ENCODE measurements at regions not wholly inside any gene's neighbourhood (a gene's known extent, or its start where the extent isn't known, plus 50 kb on each side); places are given as distances from the start of the nearest gene placed in this dataset.
"Not testable (repeated sequence)": the region's sequence is repeated elsewhere in the genome, so short reads cannot be mapped to it uniquely, and the experiment has no call there.

DNA sequence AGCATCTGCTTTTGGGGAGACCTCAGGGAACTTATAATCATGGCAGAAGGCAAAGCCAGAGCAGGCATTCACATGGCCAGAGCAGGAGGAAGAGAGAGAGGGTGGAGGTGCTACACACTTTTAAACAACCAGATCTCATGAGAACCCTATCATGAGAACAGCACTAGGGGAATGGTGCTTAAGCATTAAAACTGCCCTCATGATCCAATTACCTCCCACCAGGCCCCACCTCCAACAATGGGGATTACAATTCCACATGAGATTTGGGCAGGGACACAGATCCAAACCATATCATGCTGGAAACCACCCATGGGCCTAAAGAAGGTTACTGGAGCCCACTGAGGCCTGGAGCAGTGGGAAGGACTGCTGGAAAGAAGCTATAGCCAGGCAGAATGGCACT, 66.9 kb upstream of the CHST1 start:
- Histone ChIP-seq H3K36me3 (ENCODE audit: control insufficient read depth in 4 of 4, insufficient read depth in 3 of 4, low read depth in 1 of 4, low read length in 3 of 4) (no peaks in the 10 kb centered on the region), H3K4me1 (ENCODE audit: control insufficient read depth in 4 of 4, insufficient read depth in 4 of 4, low read length in 3 of 4) (peaks cover 0 to 11% (median 5%) of the 10 kb centered on the region in 4 donors), H3K27me3 (ENCODE audit: control insufficient read depth in 4 of 4, insufficient read depth in 4 of 4, low read length in 3 of 4) (no peaks in the 10 kb centered on the region), H3K4me3 (ENCODE audit: low read depth in 1 of 3, low read length in 3 of 3) (no peak overlapping the region), H3K27ac (ENCODE audit: low read depth in 1 of 2, low read length in 2 of 2) (no peak overlapping the region), H3K9ac (ENCODE audit: low read depth in 1 of 2, low read length in 2 of 2) (no peak overlapping the region), H3K9me3 (ENCODE audit: control insufficient read depth in 4 of 4, low read length in 3 of 4) (no peaks in the 10 kb centered on the region)
- TF ChIP-seq HNF4G (IDR thresholded peaks at IDR 0.05) = no peak
- DNase-seq (ENCODE audit: low spot score) = no peak

DNA sequence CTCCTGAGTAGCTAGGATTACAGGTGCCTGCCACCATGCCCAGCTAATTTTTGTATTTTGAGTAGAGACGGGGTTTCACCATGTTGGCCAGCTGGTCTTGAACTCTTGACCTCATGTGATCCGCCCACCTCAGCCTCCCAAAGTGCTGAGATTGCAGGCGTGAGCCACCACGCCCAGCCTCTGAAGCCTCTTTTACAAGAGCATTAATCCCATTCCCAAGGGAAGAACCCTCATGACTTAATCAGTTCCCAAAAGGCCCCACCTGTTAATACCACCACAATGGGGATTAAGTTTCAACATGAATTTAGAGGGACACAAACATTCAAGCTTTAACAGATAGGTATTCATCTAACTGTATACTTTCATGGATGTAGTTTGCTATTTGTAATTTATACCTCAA, 65.7 kb upstream of the CHST1 start:
- DNase-seq (ENCODE audit: low spot score); H3K4me3 ChIP-seq (ENCODE audit: low read depth in 1 of 3, low read length in 3 of 3): not testable (repeated sequence)
- 90% methylated on average over 4 of the region's 4 CpGs for WGBS

DNA sequence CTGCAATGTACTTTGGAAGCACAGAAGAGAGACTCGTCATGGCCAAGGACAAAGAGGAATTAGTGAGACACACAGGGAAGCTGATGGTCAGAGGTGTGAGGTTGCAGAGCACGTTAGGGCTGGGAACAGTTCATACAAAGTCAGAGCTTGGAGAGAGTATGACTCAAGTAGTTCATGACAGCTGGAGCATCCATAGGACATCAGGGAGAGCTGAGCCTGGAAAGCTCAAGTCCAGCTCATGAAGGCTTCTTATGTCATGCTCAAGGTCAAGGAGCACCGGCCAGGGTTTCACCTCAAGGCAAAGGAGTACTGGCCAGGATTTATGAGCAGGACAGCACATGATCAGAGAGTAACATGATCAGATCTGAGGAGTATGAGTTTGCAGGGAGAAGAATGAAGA, 64.6 kb upstream of the CHST1 start:
- Histone ChIP-seq H3K4me1 (ENCODE audit: control insufficient read depth in 4 of 4, insufficient read depth in 4 of 4, low read length in 3 of 4) (no peaks in the 10 kb centered on the region), H3K27ac (ENCODE audit: low read depth in 1 of 2, low read length in 2 of 2) (no peak overlapping the region), H3K9ac (ENCODE audit: low read depth in 1 of 2, low read length in 2 of 2) (no peak overlapping the region), H3K9me3 (ENCODE audit: control insufficient read depth in 4 of 4, low read length in 3 of 4) (no peaks in the 10 kb centered on the region), H3K36me3 (ENCODE audit: control insufficient read depth in 4 of 4, insufficient read depth in 3 of 4, low read depth in 1 of 4, low read length in 3 of 4) (no peaks in the 10 kb centered on the region), H3K27me3 (ENCODE audit: control insufficient read depth in 4 of 4, insufficient read depth in 4 of 4, low read length in 3 of 4) (no peaks in the 10 kb centered on the region), H3K4me3 (ENCODE audit: low read depth in 1 of 3, low read length in 3 of 3) (no peak overlapping the region)
- no peak for TF ChIP-seq HNF4A (conservative IDR thresholded peaks at IDR 0.05)
- TF ChIP-seq YY1 (IDR thresholded peaks at IDR 0.05) = no peak
- no peak for TF ChIP-seq FOXA1 (IDR thresholded peaks at IDR 0.05)
- TF ChIP-seq NR2F2 (IDR thresholded peaks at IDR 0.05) = no peak
- TF ChIP-seq, protein P1, sequence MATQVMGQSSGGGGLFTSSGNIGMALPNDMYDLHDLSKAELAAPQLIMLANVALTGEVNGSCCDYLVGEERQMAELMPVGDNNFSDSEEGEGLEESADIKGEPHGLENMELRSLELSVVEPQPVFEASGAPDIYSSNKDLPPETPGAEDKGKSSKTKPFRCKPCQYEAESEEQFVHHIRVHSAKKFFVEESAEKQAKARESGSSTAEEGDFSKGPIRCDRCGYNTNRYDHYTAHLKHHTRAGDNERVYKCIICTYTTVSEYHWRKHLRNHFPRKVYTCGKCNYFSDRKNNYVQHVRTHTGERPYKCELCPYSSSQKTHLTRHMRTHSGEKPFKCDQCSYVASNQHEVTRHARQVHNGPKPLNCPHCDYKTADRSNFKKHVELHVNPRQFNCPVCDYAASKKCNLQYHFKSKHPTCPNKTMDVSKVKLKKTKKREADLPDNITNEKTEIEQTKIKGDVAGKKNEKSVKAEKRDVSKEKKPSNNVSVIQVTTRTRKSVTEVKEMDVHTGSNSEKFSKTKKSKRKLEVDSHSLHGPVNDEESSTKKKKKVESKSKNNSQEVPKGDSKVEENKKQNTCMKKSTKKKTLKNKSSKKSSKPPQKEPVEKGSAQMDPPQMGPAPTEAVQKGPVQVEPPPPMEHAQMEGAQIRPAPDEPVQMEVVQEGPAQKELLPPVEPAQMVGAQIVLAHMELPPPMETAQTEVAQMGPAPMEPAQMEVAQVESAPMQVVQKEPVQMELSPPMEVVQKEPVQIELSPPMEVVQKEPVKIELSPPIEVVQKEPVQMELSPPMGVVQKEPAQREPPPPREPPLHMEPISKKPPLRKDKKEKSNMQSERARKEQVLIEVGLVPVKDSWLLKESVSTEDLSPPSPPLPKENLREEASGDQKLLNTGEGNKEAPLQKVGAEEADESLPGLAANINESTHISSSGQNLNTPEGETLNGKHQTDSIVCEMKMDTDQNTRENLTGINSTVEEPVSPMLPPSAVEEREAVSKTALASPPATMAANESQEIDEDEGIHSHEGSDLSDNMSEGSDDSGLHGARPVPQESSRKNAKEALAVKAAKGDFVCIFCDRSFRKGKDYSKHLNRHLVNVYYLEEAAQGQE (IDR thresholded peaks at IDR 0.05) = no peak
- no peak for TF ChIP-seq EGR1 (IDR thresholded peaks at IDR 0.05; ENCODE audit: low read depth in 2 of 2)
- TF ChIP-seq, protein P2, sequence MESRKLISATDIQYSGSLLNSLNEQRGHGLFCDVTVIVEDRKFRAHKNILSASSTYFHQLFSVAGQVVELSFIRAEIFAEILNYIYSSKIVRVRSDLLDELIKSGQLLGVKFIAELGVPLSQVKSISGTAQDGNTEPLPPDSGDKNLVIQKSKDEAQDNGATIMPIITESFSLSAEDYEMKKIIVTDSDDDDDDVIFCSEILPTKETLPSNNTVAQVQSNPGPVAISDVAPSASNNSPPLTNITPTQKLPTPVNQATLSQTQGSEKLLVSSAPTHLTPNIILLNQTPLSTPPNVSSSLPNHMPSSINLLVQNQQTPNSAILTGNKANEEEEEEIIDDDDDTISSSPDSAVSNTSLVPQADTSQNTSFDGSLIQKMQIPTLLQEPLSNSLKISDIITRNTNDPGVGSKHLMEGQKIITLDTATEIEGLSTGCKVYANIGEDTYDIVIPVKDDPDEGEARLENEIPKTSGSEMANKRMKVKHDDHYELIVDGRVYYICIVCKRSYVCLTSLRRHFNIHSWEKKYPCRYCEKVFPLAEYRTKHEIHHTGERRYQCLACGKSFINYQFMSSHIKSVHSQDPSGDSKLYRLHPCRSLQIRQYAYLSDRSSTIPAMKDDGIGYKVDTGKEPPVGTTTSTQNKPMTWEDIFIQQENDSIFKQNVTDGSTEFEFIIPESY (IDR thresholded peaks at IDR 0.05) = no peak
- WGBS = 86% methylated on average over 3 of the region's 3 CpGs
- no peak for DNase-seq (ENCODE audit: low spot score)

More for the DNA sequence above, 65.7 kb upstream of the CHST1 start:
- H3K9ac ChIP-seq (ENCODE audit: low read depth in 1 of 2, low read length in 2 of 2); H3K36me3 ChIP-seq (ENCODE audit: control insufficient read depth in 4 of 4, insufficient read depth in 3 of 4, low read depth in 1 of 4, low read length in 3 of 4); H3K4me1 ChIP-seq (ENCODE audit: control insufficient read depth in 4 of 4, insufficient read depth in 4 of 4, low read length in 3 of 4); H3K27me3 ChIP-seq (ENCODE audit: control insufficient read depth in 4 of 4, insufficient read depth in 4 of 4, low read length in 3 of 4); H3K9me3 ChIP-seq (ENCODE audit: control insufficient read depth in 4 of 4, low read length in 3 of 4); H3K27ac ChIP-seq (ENCODE audit: low read depth in 1 of 2, low read length in 2 of 2): not testable (repeated sequence)

DNA sequence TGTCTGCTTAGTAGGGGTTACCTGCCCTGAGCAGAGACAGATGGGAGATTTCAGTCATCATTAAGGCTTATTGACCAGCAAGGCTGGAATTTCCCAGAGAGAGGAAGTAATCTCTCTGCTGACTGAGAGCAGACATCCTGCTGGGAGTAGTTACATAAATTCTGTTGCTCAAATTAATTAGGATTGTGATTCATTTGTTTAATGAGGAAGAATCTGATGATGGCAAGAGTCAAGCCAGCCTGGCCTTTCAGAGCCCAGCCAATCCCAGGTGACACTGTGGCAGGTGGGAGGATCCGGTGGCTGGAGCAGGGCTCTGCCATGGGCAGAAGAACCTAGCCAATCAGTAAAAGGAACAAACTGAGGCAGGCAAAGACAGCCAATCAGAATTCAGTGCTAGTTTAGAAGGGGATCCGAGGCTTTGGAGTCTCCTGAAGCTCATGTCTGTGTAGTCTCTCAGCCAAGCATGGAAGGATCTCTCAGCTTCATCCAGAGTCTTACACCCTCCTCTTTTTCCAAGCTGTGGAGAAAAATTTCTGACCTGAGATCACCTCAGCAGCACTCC, 61.2 kb upstream of the CHST1 start:
- Histone ChIP-seq H3K9ac (ENCODE audit: low read depth in 1 of 2, low read length in 2 of 2) (no peak overlapping the region), H3K4me3 (ENCODE audit: low read depth in 1 of 3, low read length in 3 of 3) (no peak overlapping the region), H3K4me1 (ENCODE audit: control insufficient read depth in 4 of 4, insufficient read depth in 4 of 4, low read length in 3 of 4) (no peaks in the 10 kb centered on the region), H3K27ac (ENCODE audit: low read depth in 1 of 2, low read length in 2 of 2) (no peak overlapping the region), H3K36me3 (ENCODE audit: control insufficient read depth in 4 of 4, insufficient read depth in 3 of 4, low read depth in 1 of 4, low read length in 3 of 4) (no peaks in the 10 kb centered on the region), H3K27me3 (ENCODE audit: control insufficient read depth in 4 of 4, insufficient read depth in 4 of 4, low read length in 3 of 4) (no peaks in the 10 kb centered on the region), H3K9me3 (ENCODE audit: control insufficient read depth in 4 of 4, low read length in 3 of 4) (no peaks in the 10 kb centered on the region)
- 83% methylated on average over 2 of the region's 2 CpGs for WGBS
- DNase-seq (ENCODE audit: low spot score) = no peak
- no peak for TF ChIP-seq RAD21 (IDR thresholded peaks at IDR 0.05)
- TF ChIP-seq, protein P3, sequence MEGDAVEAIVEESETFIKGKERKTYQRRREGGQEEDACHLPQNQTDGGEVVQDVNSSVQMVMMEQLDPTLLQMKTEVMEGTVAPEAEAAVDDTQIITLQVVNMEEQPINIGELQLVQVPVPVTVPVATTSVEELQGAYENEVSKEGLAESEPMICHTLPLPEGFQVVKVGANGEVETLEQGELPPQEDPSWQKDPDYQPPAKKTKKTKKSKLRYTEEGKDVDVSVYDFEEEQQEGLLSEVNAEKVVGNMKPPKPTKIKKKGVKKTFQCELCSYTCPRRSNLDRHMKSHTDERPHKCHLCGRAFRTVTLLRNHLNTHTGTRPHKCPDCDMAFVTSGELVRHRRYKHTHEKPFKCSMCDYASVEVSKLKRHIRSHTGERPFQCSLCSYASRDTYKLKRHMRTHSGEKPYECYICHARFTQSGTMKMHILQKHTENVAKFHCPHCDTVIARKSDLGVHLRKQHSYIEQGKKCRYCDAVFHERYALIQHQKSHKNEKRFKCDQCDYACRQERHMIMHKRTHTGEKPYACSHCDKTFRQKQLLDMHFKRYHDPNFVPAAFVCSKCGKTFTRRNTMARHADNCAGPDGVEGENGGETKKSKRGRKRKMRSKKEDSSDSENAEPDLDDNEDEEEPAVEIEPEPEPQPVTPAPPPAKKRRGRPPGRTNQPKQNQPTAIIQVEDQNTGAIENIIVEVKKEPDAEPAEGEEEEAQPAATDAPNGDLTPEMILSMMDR (IDR thresholded peaks at IDR 0.05; ENCODE audit: low read depth, low read length, missing input control) = no peak
- TF ChIP-seq EGR1 (IDR thresholded peaks at IDR 0.05; ENCODE audit: low read depth in 2 of 2) = no peak
- no peak for TF ChIP-seq NR2F2 (IDR thresholded peaks at IDR 0.05)
- TF ChIP-seq RXRA (IDR thresholded peaks at IDR 0.05) = no peak
- TF ChIP-seq, protein P1 (IDR thresholded peaks at IDR 0.05) = no peak
- no peak for TF ChIP-seq FOXA2 (IDR thresholded peaks at IDR 0.05)
- TF ChIP-seq YY1 (IDR thresholded peaks at IDR 0.05) = no peak
- TF ChIP-seq HNF4A (conservative IDR thresholded peaks at IDR 0.05) = no peak
